Activated CD8-positive, alpha-beta memory T cell treated with anti-CD3 and anti-CD28 coated beads for 36 hours (primary cell): ENCODE measurements at regions not wholly inside any gene's neighbourhood (a gene's known extent, or its start where the extent isn't known, plus 50 kb on each side); places are given as distances from the start of the nearest gene placed in this dataset.
"Not testable (repeated sequence)": the region's sequence is repeated elsewhere in the genome, so short reads cannot be mapped to it uniquely, and the experiment has no call there.

ENCODE experiments used
- CTCF ChIA-PET: fragments of 350-600 bp; sonication (Branson Sonifier 250); formaldehyde crosslinking; loops from one replicate; lab custom pipeline; 2021; ENCODE audit warnings: antibody characterized with exemption; lab: Charles Lee
- POLR2A ChIA-PET: fragments of 350-600 bp; sonication (Branson Sonifier 250); formaldehyde crosslinking; loops from one replicate; lab custom pipeline; 2021; ENCODE audit warnings: antibody characterized with exemption; lab: Charles Lee

DNA sequence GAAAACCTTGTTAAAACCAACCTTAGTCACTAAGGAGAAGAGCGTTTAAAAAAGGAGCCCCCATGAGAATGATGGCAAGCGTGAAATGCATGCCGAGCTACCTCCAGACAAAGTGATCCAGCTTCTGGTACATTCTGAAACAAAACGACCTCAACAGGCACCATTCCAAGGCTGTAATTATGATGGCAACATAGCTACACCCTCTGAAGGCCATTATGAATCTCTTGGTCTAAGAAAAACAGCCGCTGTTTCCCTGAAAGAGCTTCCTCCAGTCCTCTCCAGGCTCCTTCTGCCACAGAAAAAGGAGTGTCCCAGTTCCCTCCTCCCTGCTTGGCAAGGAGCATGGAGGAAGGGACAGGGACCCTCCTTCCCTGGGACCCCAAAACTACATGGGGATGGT is 50.0 kb upstream of the ABLIM1 start:
- CTCF ChIA-PET, result no interaction called here
- POLR2A ChIA-PET, result no interaction called here

DNA sequence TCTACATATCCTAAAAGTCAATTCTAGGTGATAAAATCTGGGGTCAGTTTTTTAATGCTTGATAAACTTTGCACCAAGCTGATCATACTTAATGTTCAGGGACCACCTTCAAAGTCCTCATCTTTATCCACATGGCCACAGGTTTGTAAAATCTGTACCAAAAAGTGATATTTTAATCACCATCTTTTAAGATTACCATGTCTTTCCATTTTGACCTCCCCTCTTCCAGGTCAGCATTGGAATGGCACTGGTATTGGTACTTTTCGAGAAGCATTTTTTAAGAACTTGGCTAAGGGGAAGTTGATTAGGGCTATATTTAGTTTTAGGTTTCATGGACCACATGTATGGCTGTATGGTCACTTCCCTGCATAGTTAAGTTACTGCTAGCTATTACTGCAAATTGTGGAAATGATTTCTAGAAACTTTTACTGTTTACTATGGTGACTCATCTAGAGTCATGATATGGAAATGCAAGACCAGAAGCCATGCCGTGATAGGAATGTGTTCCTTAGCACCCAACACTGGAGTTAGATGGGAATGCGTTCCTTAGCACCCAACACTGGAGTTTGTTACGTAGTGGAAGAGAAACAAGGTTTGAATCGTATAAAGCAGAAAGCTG is 50.8 kb upstream of the ABLIM1 start:
- ChIA-PET POLR2A (no interaction called here), CTCF (no interaction called here)

DNA sequence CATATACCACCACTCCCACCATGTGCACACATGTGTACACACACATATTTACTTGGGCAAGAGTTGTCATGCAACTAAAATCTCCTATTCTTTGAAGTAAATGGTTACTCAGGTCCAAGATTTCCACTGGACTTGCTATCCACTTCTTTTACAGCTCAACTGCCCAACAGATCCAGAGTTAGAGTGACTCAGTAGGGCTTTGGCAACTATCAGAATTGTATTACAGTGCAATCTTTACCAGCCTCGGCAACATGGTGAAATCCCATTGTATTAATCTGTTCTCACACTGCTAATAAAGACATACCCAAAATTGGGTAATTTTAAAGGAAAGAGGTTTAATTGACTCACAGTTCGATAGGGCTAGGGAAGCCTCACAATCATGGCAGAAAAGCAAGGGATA is 51.9 kb upstream of the ABLIM1 start:
- ChIA-PET CTCF (no interaction called here), POLR2A (no interaction called here)

DNA sequence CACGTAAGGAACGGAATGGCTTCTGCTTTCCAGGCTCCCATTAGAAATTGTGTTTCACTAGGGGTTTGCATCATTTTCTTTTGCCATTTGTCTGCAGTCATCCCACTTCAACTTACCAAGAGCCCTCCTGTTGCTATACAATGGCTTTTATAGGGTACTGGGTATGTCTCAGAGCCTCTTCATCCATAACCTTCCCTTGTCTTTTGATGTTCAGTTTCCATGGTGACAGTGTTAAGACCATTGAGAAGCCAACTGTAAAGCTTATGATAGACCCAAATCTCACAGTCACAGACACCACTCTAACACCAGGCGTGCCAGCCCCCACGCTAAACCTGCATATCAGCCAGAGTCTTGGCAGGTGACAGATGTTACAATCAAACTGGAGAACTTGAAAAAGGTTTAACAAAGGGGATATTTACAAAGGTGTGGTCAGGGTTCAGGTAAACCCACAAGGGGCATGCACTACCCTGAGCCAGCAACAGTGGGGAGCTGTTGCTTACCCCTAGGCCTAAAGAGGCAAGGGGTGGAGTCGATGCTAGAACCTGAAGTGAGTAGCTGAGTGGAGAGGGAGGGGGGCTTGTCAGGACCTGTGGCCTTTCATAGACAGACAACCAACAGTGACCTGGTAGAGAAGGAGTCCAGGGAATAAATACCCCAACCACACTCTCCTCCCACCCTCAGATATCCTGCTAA is 53.2 kb upstream of the ABLIM1 start:
- ChIA-PET CTCF (interaction anchor here (0.6 kb wide), 1 partner anchor 256 kb away, joined by 4 read pairs; no protein-coding TSS in a partner anchor), POLR2A (no interaction called here)

DNA sequence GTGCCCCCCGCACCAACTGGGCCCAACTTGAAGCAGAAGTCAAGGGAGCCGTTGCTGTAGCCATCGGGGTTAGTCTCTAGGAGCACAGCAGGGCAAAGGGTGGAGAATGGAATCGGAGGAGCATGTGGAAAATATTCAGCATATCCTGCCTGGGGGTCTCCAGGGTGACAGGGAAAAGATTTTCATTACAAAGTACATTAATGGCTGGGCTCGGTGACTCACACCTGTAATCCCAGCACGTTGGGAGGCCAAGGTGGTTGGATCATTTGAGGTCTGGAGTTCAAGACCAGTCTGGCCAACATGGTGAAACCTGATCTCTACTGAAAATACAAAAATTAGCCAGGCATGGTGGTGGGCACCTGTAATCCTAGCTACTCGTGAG is 53.8 kb upstream of the ABLIM1 start:
- POLR2A ChIA-PET, result no interaction called here
- CTCF ChIA-PET, result interaction anchor here (0.6 kb wide), 1 partner anchor 256 kb away, joined by 4 read pairs; no protein-coding TSS in a partner anchor

DNA sequence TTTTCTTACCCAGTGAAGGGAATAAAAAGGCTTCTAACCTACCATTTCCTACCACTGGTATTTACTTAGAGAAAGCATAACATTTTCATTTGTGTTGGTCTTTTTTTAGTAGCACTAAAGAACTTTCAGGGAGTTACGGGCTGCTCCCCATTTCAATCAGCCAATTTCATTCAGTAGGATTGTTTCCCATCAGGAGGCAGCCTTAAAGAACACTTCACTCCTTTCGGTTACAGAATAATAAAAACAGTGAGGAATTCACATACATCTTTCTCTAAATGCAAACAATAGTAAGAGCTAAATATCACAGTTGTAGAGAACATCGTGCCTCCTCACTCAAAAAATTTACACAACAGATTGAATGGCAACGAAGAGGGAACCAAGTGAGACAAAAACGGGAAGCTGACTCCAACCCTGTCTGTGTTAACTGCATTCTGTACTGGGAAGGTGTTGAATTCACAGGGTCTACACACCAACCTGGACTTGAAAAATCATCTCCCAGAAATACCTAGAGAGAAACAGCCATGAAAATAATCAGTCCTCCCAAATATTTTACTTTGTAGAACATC is 55.5 kb upstream of the ABLIM1 start:
- CTCF ChIA-PET, result no interaction called here

DNA sequence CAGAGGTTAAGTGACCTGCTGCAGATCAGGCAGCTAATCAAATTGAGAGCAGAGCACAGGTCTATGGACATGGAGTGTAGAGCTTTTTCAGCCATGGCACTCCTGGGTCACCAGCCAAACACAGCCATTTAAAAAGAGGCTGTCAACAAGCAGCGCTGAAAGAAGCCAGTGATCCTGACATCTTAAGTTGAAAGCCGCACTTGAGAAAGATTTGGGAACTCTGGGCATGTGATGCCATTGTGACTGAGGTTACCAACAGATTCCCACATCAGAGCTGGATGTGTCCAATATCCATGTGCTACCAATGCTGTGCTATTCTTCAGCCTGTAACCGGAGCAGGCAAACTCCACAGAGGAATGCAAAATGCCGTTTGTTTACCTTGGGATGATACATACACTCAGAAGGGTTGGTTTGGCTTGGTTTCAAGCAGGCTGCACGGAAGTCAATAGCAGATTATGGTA is 56.2 kb upstream of the ABLIM1 start:
- CTCF ChIA-PET, result no interaction called here
- POLR2A ChIA-PET, result no interaction called here

More for the DNA sequence above, 55.5 kb upstream of the ABLIM1 start:
- POLR2A ChIA-PET, result no interaction called here

DNA sequence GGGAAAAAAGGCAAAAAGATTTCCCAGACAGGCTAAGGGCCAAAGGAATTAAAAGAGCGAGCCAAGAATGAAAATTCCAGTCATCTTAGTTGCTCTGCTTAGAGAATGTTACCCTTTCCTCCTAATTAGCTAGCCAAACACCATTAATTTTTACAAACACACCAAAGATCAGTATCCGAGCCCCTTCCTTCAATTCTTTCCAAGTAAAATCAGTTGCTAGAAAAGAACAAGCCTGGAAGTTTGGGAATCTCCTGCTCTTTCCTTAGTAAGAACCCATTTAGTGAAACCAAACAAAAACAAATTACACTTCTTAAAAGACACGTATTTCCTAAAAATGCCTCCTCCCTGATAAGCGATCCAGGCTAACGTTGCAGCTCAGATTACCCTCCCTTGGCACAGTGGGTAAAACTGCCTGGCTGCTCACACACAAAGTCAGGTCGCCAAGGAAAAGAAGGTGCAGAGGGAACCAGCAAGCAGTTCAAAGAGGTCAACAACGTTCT is 57.1 kb upstream of the ABLIM1 start:
- CTCF ChIA-PET, result no interaction called here
- POLR2A ChIA-PET, result no interaction called here

DNA sequence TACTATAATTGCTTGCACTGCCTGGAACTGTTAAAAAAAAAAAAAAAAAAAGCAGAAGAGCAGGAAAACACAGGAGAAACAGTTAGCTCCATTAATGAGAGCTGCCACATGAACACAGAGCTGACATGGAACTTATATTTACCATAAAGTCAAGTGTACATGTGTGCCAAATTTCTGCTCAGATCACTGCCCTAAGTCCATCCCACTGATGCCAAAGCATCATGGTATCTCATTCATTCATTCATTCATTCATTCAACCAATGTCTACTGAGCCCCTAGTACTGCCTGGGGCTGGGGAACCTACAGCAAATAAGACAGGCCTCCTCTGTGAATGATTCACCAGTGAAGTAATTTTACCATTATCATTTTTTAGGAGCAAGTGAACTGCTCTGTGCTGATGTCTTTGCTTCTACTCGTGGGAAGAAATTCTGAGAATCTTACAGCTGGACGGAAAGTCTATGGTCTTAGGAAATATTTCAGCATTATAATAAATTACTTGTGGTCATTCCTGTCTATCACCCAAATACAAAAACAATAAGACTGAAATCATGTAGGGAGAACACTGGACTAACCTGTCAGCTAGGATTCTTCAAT is 58.8 kb upstream of the ABLIM1 start:
- CTCF ChIA-PET, result no interaction called here
- POLR2A ChIA-PET, result no interaction called here

DNA sequence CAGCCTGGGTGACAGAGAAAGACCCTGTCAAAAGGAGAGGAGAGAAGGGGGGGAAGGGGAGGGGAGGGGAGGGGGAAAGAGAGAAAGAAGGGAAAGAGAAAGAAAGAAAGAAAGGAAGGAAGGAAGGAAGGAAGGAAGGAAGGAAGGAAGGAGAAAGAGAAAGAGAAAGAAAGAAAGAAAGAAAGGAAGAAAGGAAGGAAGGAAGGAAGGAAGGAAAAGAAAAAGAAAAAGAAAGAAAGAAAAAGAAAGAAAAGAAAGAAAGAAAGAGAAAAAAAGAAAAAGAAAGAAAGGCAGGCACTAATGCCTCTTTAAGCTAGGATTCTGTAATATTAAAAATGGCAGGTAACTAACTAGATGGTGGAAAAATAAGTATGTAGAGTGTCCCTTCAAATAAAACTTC is 59.8 kb upstream of the ABLIM1 start:
- CTCF ChIA-PET, POLR2A ChIA-PET: not testable (repeated sequence)

GRCh38 chr10:114718374-114718773 is 60.3 kb upstream of the ABLIM1 start:
- ChIA-PET CTCF (no interaction called here), POLR2A (no interaction called here)

DNA sequence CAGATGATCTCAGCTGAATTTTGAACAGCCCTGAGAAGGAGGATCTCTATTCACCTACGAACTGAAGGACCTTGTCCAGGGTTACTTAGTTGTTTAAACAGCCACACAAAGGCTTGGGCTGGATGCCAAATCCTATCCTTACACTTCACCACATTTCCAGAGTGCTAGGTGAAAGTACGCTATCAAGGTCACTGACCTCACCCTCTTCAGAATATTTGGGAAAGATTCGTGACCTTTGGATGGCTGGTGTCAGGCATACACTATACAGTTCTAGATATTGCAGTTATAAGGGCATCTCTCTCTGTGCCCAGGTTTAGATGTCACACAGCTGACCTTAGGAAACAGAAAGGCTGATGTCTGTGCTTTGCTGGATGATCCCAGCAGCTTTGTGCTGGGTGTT is 61.2 kb upstream of the ABLIM1 start:
- CTCF ChIA-PET, result no interaction called here
- POLR2A ChIA-PET, result no interaction called here

DNA sequence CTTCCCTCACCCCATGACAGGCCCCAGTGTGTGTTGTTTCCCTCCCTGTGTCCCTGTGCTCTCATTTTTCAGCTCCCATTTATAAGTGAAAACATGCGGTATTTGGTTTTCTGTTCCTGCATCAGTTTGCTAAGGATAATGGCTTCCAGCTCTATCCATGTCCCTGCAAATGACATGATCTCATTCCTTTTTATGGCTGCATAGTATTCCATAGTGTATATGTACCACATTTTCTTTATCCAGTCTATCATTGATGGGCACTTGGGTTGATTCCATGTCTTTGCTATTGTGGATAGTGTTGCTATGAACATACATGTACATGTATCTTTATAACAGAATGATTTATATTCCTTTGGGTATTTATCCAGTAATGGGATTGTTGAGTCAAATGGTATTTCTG is 61.9 kb upstream of the ABLIM1 start:
- CTCF ChIA-PET, result not testable (repeated sequence)

GRCh38 chr10:114720685-114721278 is 62.7 kb upstream of the ABLIM1 start:
- ChIA-PET CTCF (no interaction called here), POLR2A (interaction anchor here (0.6 kb wide), 1 partner anchor 444 kb away, joined by 4 read pairs; no protein-coding TSS in a partner anchor)

More for the DNA sequence above, 61.9 kb upstream of the ABLIM1 start:
- POLR2A ChIA-PET, result not testable (repeated sequence)

DNA sequence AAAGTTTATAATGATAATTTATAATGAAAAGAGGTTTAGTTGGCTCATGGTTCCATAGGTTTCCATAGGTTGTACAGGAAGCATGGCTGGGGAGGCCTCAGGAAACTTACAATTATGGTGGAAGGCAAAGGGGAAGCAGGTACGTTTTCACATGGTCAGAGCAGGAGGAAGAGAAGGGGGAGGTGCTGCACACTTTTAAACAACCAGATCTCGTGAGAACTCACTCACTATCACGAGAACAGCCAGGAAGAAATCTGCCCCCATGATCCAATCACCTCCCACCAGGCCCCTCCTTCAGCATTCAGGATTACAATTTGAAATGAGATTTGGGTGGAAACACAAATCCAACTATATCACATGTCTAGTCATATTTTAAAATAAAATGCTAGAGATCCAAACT is 64.1 kb upstream of the ABLIM1 start:
- CTCF ChIA-PET, POLR2A ChIA-PET: not testable (repeated sequence)

- CTCF ChIA-PET, result interaction anchor here (0.6 kb wide), 1 partner anchor 84 kb away, joined by 5 read pairs; no protein-coding TSS in a partner anchor
Measured at GRCh38 chr10:114723361-114723760, 65.3 kb upstream of the ABLIM1 start.

GRCh38 chr10:114723991-114724715 is 66.1 kb upstream of the ABLIM1 start:
- ChIA-PET POLR2A (no interaction called here), CTCF (no interaction called here)

More at GRCh38 chr10:114723361-114723760, 65.3 kb upstream of the ABLIM1 start:
- POLR2A ChIA-PET, result no interaction called here

DNA sequence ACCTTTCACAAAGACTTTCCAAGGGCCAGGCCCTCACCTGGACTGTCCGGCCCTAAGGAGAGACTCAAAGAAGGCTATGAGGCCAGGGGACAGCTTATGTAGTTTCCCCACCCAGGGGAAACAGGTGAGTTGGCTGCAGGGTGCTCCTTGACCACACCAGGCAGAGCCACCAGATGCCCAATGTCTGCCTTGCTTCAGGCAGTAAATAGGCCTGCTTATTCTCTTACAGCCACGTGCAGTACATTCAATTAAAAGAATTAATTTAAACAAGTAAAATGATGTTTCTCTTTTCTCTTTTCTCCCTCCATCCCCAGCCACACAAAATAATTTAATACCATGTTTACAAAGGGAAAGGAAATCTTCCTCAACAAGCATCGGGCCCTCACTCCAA is 66.6 kb upstream of the ABLIM1 start:
- POLR2A ChIA-PET, result no interaction called here
- CTCF ChIA-PET, result no interaction called here

- ChIA-PET CTCF (no interaction called here), POLR2A (no interaction called here)
Measured at GRCh38 chr10:114726820-114727271, 68.8 kb upstream of the ABLIM1 start.
